Kidney (tissue), 13 donors: ENCODE measurements at regions not wholly inside any gene's neighbourhood (a gene's known extent, or its start where the extent isn't known, plus 50 kb on each side); places are given as distances from the start of the nearest gene placed in this dataset.

Experiments
- DNase-seq, 5 donors: peaks; one replicate each; pipeline ENCODE4 v3.0.0-alpha.2; 2013 to 2020
- FAIRE-seq: peaks from 2 replicates; lab custom pipeline; 2012; peaks lifted over from hg19 to GRCh38; lab: Jason Lieb, UNC
- H3K27ac ChIP-seq, 2 donors: one replicate each; pipeline ENCODE4 v1.7.0; 2013; ENCODE audit warnings: low read depth in 2 of 2, low read length in 2 of 2, inconsistent platforms in 1 of 2
- H3K27me3 ChIP-seq: one replicate; pipeline ENCODE4 v1.7.1; 2013; ENCODE audit warnings: low read length, inconsistent platforms; ENCODE audit not compliant: control insufficient read depth, insufficient read depth
- H3K36me3 ChIP-seq, 3 donors: one replicate each; pipeline versions ENCODE4 v1.7.0 to v1.7.1; 2013; ENCODE audit warnings: low read length in 3 of 3, control low read depth in 1 of 3, inconsistent platforms in 1 of 3; ENCODE audit not compliant: insufficient read depth in 3 of 3, control insufficient read depth in 2 of 3
- H3K4me1 ChIP-seq, 3 donors: one replicate each; pipeline versions ENCODE4 v1.7.0 to v1.7.1; 2013; ENCODE audit warnings: low read length in 3 of 3, inconsistent platforms in 1 of 3, low read depth in 1 of 3; ENCODE audit not compliant: control insufficient read depth in 2 of 3, insufficient read depth in 2 of 3
- H3K4me3 ChIP-seq, 3 donors: one replicate each; pipeline versions ENCODE4 v1.7.0 to v1.8.1; 2013; ENCODE audit warnings: low read length in 3 of 3, control low read depth in 1 of 3, inconsistent platforms in 1 of 3
- H3K9ac ChIP-seq, 3 donors: one replicate each; pipeline versions ENCODE4 v1.7.0 to v1.7.1; 2013; ENCODE audit warnings: low read length in 3 of 3, control low read depth in 1 of 3, inconsistent platforms in 1 of 3
- H3K9me3 ChIP-seq, 3 donors: one replicate each; pipeline versions ENCODE4 v1.7.0 to v1.7.1; 2013; ENCODE audit warnings: low read length in 3 of 3, control low read depth in 1 of 3, inconsistent platforms in 1 of 3; ENCODE audit not compliant: control insufficient read depth in 2 of 3, insufficient read depth in 1 of 3
- intact Hi-C: fragments of 100-400 bp; cut with DNase I; formaldehyde crosslinking; loops from one replicate; pipeline ENCODE4 v1.11.1; 2022
- TF ChIP-seq, protein P1 (sequence below): IDR thresholded peaks from 3 replicates; pipeline ENCODE4 v1.5.1; 2012; ENCODE audit warnings: mild to moderate bottlenecking, moderate library complexity, borderline replicate concordance; ENCODE audit not compliant: insufficient read depth; ENCODE audit errors: extremely low read depth
- donor health status: control.
- donor health status: control.
- donor health status: control.
- donor health status: control.
- donor health status: control.
- donor health status: DM: yes; HTN: yes; CAD: no.
- donor health status: Normal renal cell carcinoma (clear cell type).

- Histone ChIP-seq H3K36me3 (no peaks in the 10 kb centered on the region), H3K9ac (no peak overlapping the region), H3K4me1 (peaks cover 0 to 8% (median 0%) of the 10 kb centered on the region in 3 donors), H3K4me3 (no peak overlapping the region), H3K27ac (peak overlapping the region in 1 of 2 donors; percentile 8), H3K27me3 (no peaks in the 10 kb centered on the region), H3K9me3 (no peaks in the 10 kb centered on the region)
- DNase-seq (peak in 2 of 5 donors; percentile 27 to 58), FAIRE-seq (no peak)
- TF ChIP-seq, protein P1, sequence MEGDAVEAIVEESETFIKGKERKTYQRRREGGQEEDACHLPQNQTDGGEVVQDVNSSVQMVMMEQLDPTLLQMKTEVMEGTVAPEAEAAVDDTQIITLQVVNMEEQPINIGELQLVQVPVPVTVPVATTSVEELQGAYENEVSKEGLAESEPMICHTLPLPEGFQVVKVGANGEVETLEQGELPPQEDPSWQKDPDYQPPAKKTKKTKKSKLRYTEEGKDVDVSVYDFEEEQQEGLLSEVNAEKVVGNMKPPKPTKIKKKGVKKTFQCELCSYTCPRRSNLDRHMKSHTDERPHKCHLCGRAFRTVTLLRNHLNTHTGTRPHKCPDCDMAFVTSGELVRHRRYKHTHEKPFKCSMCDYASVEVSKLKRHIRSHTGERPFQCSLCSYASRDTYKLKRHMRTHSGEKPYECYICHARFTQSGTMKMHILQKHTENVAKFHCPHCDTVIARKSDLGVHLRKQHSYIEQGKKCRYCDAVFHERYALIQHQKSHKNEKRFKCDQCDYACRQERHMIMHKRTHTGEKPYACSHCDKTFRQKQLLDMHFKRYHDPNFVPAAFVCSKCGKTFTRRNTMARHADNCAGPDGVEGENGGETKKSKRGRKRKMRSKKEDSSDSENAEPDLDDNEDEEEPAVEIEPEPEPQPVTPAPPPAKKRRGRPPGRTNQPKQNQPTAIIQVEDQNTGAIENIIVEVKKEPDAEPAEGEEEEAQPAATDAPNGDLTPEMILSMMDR, result no peak
- intact Hi-C loops, result no loop called here
Measured at GRCh38 chr10:4082861-4083260, 297.9 kb upstream of the KLF6 start.

DNA sequence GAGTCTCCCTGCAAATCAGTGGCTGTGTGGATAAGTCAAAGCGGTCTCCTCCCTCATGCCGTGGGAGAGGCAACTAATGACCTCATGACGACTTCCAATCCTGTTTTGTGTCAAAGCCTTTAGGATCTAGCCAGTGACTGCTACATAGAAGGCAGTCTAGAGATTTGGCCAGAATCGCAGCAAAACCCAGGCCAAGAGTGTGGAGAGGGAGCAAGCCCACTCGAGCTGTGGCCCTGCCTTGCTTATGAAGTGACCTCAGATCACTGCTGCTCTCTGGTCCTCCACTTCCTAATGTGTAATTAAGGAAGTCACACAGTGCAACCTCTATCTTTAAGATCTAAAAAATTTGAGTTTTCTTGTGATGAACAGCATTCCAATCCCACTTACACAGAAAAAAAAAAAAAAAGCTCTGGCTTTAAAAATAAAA, 296.7 kb upstream of the KLF6 start:
- Histone ChIP-seq H3K4me1 (peaks cover 0 to 8% (median 0%) of the 10 kb centered on the region in 3 donors), H3K36me3 (no peaks in the 10 kb centered on the region), H3K9me3 (no peaks in the 10 kb centered on the region), H3K27ac (peak overlapping the region; percentile 27 to 51), H3K27me3 (no peaks in the 10 kb centered on the region), H3K9ac (no peak overlapping the region), H3K4me3 (no peak overlapping the region)
- intact Hi-C loops, result no loop called here
- FAIRE-seq, result no peak
- DNase-seq, result peak in 2 of 5 donors; percentile 26 to 77
- TF ChIP-seq, protein P1, result no peak

GRCh38 chr10:4080225-4080805, 295.3 kb upstream of the KLF6 start:
- TF ChIP-seq, protein P1, result no peak
- Histone ChIP-seq H3K36me3 (no peaks in the 10 kb centered on the region), H3K4me1 (peaks cover 0 to 8% (median 0%) of the 10 kb centered on the region in 3 donors), H3K27me3 (no peaks in the 10 kb centered on the region), H3K27ac (no peak overlapping the region), H3K9ac (no peak overlapping the region), H3K9me3 (no peaks in the 10 kb centered on the region), H3K4me3 (no peak overlapping the region)
- peak; percentile 13 for FAIRE-seq
- intact Hi-C loops, result no loop called here
- no peak for DNase-seq
